HT-29 (cell line): ENCODE measurements at regions not wholly inside any gene's neighbourhood (a gene's known extent, or its start where the extent isn't known, plus 50 kb on each side); places are given as distances from the start of the nearest gene placed in this dataset.
"Not testable (repeated sequence)": the region's sequence is repeated elsewhere in the genome, so short reads cannot be mapped to it uniquely, and the experiment has no call there.

Experiments used
- DNase-seq: peaks from one replicate; pipeline ENCODE4 v3.0.0-alpha.2; 2015; ENCODE audit warnings: low spot score

GRCh38 chr17:27091043-27091497 lies 202.8 kb upstream of the WSB1 start:
- no peak for DNase-seq

- not testable (repeated sequence) for DNase-seq
These were observed 199.7 kb upstream of the WSB1 start for GRCh38 chr17:27094179-27094578.

- not testable (repeated sequence) for DNase-seq
These were observed 198.1 kb upstream of the WSB1 start for GRCh38 chr17:27095821-27096220.

- DNase-seq = not testable (repeated sequence)
These were observed 194.6 kb upstream of the WSB1 start for GRCh38 chr17:27099266-27099665.

GRCh38 chr17:27104605-27105221 lies 189.2 kb upstream of the WSB1 start:
- DNase-seq = not testable (repeated sequence)

- DNase-seq = no peak
These were observed 188.3 kb upstream of the WSB1 start for GRCh38 chr17:27105636-27106035.

GRCh38 chr17:27106347-27106981 lies 187.4 kb upstream of the WSB1 start:
- DNase-seq = no peak

- DNase-seq = no peak
These were observed 186.9 kb upstream of the WSB1 start for GRCh38 chr17:27106982-27107360.

- not testable (repeated sequence) for DNase-seq
These were observed 186.3 kb upstream of the WSB1 start for GRCh38 chr17:27107386-27108328.

GRCh38 chr17:27109346-27109745 lies 184.6 kb upstream of the WSB1 start:
- DNase-seq = no peak

- DNase-seq = no peak
These were observed 140.9 kb upstream of the WSB1 start for GRCh38 chr17:27153005-27153404.

GRCh38 chr17:27155866-27156265 lies 138.0 kb upstream of the WSB1 start:
- DNase-seq = no peak

- DNase-seq = no peak
These were observed 136.6 kb upstream of the WSB1 start for GRCh38 chr17:27157297-27157696.

- no peak for DNase-seq
These were observed 136.0 kb upstream of the WSB1 start for GRCh38 chr17:27157898-27158297.

- DNase-seq = no peak
These were observed 135.5 kb upstream of the WSB1 start for GRCh38 chr17:27158382-27158781.

GRCh38 chr17:27180322-27180721 lies 113.6 kb upstream of the WSB1 start:
- DNase-seq = no peak

- peak; percentile 43 for DNase-seq
These were observed 112.5 kb upstream of the WSB1 start for GRCh38 chr17:27181379-27181925.

- DNase-seq = no peak
These were observed 112.0 kb upstream of the WSB1 start for GRCh38 chr17:27181935-27182334.

- DNase-seq = not testable (repeated sequence)
These were observed 96.4 kb upstream of the WSB1 start for GRCh38 chr17:27197505-27197904.

- DNase-seq = no peak
These were observed 94.0 kb upstream of the WSB1 start for GRCh38 chr17:27199948-27200347.

GRCh38 chr17:27200476-27200875 lies 93.4 kb upstream of the WSB1 start:
- DNase-seq = no peak

- DNase-seq = no peak
These were observed 90.7 kb upstream of the WSB1 start for GRCh38 chr17:27203241-27203640.
